ENCODE measurements at regions not wholly inside any gene's neighbourhood (a gene's known extent, or its start where the extent isn't known, plus 50 kb on each side); places are given as distances from the start of the nearest gene placed in this dataset.

DNA sequence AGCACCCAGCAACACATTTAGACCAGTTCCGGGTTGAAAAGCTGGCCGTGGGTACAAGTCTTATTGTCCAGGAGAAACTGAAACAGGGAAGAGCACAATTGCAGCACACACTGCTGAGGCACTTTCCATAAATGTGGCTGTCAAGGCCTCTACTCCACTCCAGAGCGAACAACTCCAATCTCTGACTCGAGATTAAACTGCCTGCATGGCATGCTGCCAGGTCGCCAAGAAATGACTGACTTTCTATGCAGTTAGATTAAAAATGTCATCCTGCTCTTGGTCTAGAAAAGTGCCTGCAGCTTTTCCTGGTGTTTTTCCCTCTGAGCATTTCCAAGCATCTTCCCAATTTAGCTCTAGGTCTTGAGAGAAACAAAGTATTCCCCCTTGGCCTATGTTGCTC is 260.6 kb upstream of the EMCN start:
- H3K4me3 ChIP-seq (replicated peaks in 1 of 2; ENCODE audit: low read depth in 2 of 2, low read length in 2 of 2), result no peak overlapping the region
- TF ChIP-seq, protein P1, sequence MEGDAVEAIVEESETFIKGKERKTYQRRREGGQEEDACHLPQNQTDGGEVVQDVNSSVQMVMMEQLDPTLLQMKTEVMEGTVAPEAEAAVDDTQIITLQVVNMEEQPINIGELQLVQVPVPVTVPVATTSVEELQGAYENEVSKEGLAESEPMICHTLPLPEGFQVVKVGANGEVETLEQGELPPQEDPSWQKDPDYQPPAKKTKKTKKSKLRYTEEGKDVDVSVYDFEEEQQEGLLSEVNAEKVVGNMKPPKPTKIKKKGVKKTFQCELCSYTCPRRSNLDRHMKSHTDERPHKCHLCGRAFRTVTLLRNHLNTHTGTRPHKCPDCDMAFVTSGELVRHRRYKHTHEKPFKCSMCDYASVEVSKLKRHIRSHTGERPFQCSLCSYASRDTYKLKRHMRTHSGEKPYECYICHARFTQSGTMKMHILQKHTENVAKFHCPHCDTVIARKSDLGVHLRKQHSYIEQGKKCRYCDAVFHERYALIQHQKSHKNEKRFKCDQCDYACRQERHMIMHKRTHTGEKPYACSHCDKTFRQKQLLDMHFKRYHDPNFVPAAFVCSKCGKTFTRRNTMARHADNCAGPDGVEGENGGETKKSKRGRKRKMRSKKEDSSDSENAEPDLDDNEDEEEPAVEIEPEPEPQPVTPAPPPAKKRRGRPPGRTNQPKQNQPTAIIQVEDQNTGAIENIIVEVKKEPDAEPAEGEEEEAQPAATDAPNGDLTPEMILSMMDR (IDR thresholded peaks at IDR 0.05; ENCODE audit: low read depth, low read length), result no peak

DNA sequence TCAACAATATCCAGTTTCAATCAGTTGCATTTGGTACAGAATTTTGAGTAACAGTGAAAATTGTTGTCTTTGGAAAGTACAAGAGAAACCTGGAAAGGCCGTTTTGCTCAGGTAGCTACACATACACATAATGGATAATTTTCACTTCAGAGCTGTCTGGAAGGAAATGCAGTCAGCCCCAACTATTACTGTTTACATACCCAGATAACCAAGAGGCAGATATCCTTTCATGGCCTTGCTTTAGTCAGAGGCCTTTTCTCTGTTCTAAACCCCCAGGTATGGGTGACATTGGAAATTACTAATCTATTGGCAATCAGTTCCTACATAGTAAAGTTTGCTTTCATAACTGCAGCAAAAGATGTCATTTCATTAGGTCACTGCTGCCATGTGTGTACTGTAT is 244.9 kb upstream of the EMCN start:
- TF ChIP-seq, protein P1 (IDR thresholded peaks at IDR 0.05; ENCODE audit: low read depth, low read length), result no peak
- DNase-seq (ENCODE audit: low read depth in 2 of 2), result no peak
- H3K4me3 ChIP-seq (replicated peaks in 1 of 2; ENCODE audit: low read depth in 2 of 2, low read length in 2 of 2), result no peak overlapping the region

More for the DNA sequence above, 260.6 kb upstream of the EMCN start:
- peak in 1 of 2 donors; percentile 6 for DNase-seq (ENCODE audit: low read depth in 2 of 2)

DNA sequence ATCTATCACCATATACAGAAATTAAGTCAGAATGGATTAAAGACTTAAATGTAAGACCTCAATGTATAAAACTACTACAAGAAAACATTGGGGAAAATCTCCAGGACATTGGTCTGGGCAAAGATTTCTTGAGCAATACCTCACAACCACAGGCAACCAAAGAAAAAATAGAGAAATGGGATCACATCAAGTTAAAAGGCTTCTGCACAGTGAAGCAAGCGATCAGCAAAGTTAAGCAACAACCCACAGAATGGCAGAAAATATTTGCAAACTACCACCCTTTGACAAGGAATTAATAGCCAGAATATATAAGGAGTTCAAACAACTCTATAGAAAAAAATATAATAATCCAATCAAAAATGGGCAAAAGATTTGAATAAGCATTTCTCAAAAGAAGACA is 236.9 kb upstream of the EMCN start:
- no peak overlapping the region for H3K4me3 ChIP-seq (replicated peaks in 1 of 2; ENCODE audit: low read depth in 2 of 2, low read length in 2 of 2)
- TF ChIP-seq, protein P1 (IDR thresholded peaks at IDR 0.05; ENCODE audit: low read depth, low read length), result no peak
- no peak for DNase-seq (ENCODE audit: low read depth in 2 of 2)

DNA sequence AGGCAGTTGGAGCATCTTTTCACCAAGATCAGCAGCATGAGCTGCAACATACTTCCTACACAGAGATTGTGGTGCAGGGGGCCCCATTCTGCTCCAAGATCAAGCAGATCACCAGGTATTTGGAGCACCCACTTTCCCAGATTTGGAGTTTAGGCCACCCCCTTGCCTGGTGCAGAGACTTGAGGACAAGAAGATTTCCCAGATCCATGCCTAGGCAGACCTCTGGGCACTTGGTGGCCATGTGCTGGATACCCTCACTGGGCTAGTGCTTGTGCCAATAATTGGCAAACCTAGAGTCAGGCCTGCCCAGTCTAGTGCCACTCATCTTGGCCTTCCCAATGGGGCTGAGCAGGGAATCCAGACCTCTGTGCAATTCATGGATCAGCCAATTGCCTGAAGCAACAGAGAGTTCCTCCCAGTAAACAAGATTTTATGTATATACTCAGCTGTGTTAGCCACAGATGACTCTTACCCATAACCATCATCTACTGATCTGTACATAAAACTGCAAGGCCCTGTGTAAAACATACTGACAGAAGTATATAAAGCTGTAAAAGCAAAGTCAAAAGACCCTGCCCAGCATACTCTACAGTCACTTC is 228.4 kb upstream of the EMCN start:
- DNase-seq (ENCODE audit: low read depth in 2 of 2), result no peak
- TF ChIP-seq, protein P1 (IDR thresholded peaks at IDR 0.05; ENCODE audit: low read depth, low read length), result no peak
- H3K4me3 ChIP-seq (replicated peaks in 1 of 2; ENCODE audit: low read depth in 2 of 2, low read length in 2 of 2), result no peak overlapping the region

DNA sequence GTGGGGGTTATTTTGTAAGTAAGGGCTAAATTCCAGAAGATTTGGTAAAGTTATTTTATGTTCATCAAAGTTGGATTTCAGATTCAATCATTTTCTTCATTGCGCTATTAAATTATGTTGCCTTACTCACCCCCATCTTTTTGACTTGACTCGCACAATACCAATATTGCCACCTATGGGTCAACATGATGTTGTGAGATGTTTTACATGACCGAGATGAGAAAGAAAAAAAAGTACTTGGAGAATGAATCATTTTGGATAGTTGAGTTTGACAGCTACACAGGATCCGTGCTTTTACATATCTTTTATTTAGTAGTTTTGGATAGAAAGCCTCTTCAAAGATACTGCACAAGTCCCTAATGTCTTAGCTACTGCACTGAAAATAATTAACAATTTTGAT is 224.2 kb upstream of the EMCN start:
- no peak overlapping the region for H3K4me3 ChIP-seq (replicated peaks in 1 of 2; ENCODE audit: low read depth in 2 of 2, low read length in 2 of 2)
- DNase-seq (ENCODE audit: low read depth in 2 of 2), result peak; percentile 77 to 86
- TF ChIP-seq, protein P1 (IDR thresholded peaks at IDR 0.05; ENCODE audit: low read depth, low read length), result peak; percentile 61

DNA sequence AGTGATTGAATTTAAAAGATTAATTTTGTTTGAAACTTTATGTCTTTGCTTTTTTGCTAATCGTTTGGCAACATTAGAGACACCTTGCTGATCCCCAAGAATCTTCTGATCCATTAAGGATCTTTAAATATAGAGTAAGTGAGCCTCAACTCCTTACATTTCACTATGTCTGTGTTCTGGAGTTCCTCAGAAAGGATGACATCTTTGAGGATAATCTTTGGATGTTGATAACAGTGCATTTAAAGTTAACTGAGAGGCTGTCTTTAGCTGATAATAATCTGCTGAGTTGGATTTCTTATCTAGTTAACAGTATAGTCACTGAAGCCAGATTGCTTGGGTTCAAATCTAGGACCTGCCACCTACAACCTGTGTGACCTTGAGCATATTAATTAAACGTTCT is 221.6 kb upstream of the EMCN start:
- H3K4me3 ChIP-seq (replicated peaks in 1 of 2; ENCODE audit: low read depth in 2 of 2, low read length in 2 of 2), result no peak overlapping the region
- TF ChIP-seq, protein P1 (IDR thresholded peaks at IDR 0.05; ENCODE audit: low read depth, low read length), result no peak
- DNase-seq (ENCODE audit: low read depth in 2 of 2), result no peak

All from cardiac fibroblast (primary cell).